ENCODE measurements at regions not wholly inside any gene's neighbourhood (a gene's known extent, or its start where the extent isn't known, plus 50 kb on each side); places are given as distances from the start of the nearest gene placed in this dataset.

- H3K9me3 ChIP-seq (ENCODE audit: low read length), result no peaks in the 10 kb centered on the region
- no peaks in the 10 kb centered on the region for H4K20me1 ChIP-seq (ENCODE audit: insufficient read depth)
- H3K27me3 ChIP-seq (ENCODE audit: insufficient read depth, low read depth, low read length), result no peaks in the 10 kb centered on the region
- no peaks in the 10 kb centered on the region for H3K9me2 ChIP-seq (ENCODE audit: insufficient read depth, low read length)
- no peaks in the 10 kb centered on the region for H3F3A ChIP-seq (ENCODE audit: insufficient read depth, low read length, poor library complexity, severe bottlenecking)
- H3K4me2 ChIP-seq (ENCODE audit: low read length), result no peak overlapping the region
- H2AFZ ChIP-seq (ENCODE audit: low read depth, low read length), result no peak overlapping the region
- no peak overlapping the region for H3K9ac ChIP-seq (ENCODE audit: low read length)
- H3K36me3 ChIP-seq (ENCODE audit: insufficient read depth, low read length), result no peaks in the 10 kb centered on the region
- no peak overlapping the region for H3K4me3 ChIP-seq (ENCODE audit: low read length)
- H3K79me2 ChIP-seq (replicated peaks; ENCODE audit: insufficient read depth, low read length), result no peaks in the 10 kb centered on the region
- no peak for TF ChIP-seq TAF1 (IDR thresholded peaks at IDR 0.05; ENCODE audit: low read depth)
- TF ChIP-seq SMC3 (conservative IDR thresholded peaks at IDR 0.05; ENCODE audit: poor library complexity), result no peak
- TF ChIP-seq CTCF (IDR thresholded peaks at IDR 0.05; ENCODE audit: poor library complexity, severe bottlenecking), result no peak
- no peak for TF ChIP-seq MXI1 (conservative IDR thresholded peaks at IDR 0.05; ENCODE audit: poor library complexity, severe bottlenecking)
- no peak for TF ChIP-seq EZH2 (IDR thresholded peaks at IDR 0.05; ENCODE audit: borderline replicate concordance, insufficient read depth, low read length, poor library complexity, severe bottlenecking)
- TF ChIP-seq EP300 (conservative IDR thresholded peaks at IDR 0.05; ENCODE audit: poor library complexity, severe bottlenecking), result no peak
- no peak for TF ChIP-seq RAD21 (conservative IDR thresholded peaks at IDR 0.05)
- no peak for TF ChIP-seq REST (IDR thresholded peaks at IDR 0.05; ENCODE audit: borderline replicate concordance)
- no peak for TF ChIP-seq POLR2AphosphoS5 (IDR thresholded peaks at IDR 0.05)
- H3K27ac ChIP-seq (ENCODE audit: low read length), result no peak overlapping the region
Measured at GRCh38 chr14:54102051-54102456, 145.4 kb upstream of the BMP4 start.

GRCh38 chr14:54102530-54102929, 145.9 kb upstream of the BMP4 start:
- H3K27me3 ChIP-seq (ENCODE audit: insufficient read depth, low read depth, low read length), result no peaks in the 10 kb centered on the region
- H4K20me1 ChIP-seq (ENCODE audit: insufficient read depth), result no peaks in the 10 kb centered on the region
- H3K9me3 ChIP-seq (ENCODE audit: low read length), result no peaks in the 10 kb centered on the region
- no peak overlapping the region for H3K27ac ChIP-seq (ENCODE audit: low read length)
- no peak overlapping the region for H3K4me2 ChIP-seq (ENCODE audit: low read length)
- H3K9me2 ChIP-seq (ENCODE audit: insufficient read depth, low read length), result no peaks in the 10 kb centered on the region
- no peak overlapping the region for H3K4me3 ChIP-seq (ENCODE audit: low read length)
- no peaks in the 10 kb centered on the region for H3K79me2 ChIP-seq (replicated peaks; ENCODE audit: insufficient read depth, low read length)
- H3K9ac ChIP-seq (ENCODE audit: low read length), result no peak overlapping the region
- H3F3A ChIP-seq (ENCODE audit: insufficient read depth, low read length, poor library complexity, severe bottlenecking), result no peaks in the 10 kb centered on the region
- H3K36me3 ChIP-seq (ENCODE audit: insufficient read depth, low read length), result no peaks in the 10 kb centered on the region
- H2AFZ ChIP-seq (ENCODE audit: low read depth, low read length), result no peak overlapping the region
- TF ChIP-seq POLR2AphosphoS5 (IDR thresholded peaks at IDR 0.05), result no peak
- TF ChIP-seq RAD21 (conservative IDR thresholded peaks at IDR 0.05), result no peak
- TF ChIP-seq EP300 (conservative IDR thresholded peaks at IDR 0.05; ENCODE audit: poor library complexity, severe bottlenecking), result no peak
- no peak for TF ChIP-seq REST (IDR thresholded peaks at IDR 0.05; ENCODE audit: borderline replicate concordance)
- no peak for TF ChIP-seq EZH2 (IDR thresholded peaks at IDR 0.05; ENCODE audit: borderline replicate concordance, insufficient read depth, low read length, poor library complexity, severe bottlenecking)

All from neural cell (in vitro differentiated cells).